ENCODE measurements at regions not wholly inside any gene's neighbourhood (a gene's known extent, or its start where the extent isn't known, plus 50 kb on each side); places are given as distances from the start of the nearest gene placed in this dataset.

DNA sequence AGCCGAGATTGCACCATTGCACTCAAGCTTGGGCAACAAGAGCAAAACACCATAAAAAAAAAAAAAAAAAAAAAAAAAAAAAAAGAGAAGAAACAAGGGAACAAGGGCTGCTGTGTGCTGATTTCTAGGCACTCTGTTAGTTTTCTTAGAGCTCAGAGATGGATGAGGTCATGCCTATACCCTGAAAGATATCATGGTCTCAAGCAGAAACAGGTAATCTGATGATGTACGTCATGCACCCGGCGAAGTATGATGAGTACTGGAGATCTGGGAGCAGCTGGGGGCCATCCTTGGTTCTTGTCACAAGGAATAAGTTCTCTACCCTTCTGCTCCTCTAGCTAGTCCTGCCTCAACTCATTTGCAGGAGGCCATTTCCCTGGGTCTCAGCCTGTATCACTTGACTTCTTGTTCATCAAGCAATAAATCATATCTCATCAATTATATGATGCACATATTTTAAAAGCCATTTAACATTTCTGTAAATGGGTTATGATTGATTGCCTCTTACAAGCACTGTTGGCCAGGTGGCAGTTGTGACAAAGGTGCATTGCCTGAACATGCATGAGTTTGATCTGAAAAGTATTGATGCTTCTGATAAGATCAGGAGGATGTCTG is 517.2 kb downstream of the DHX35 start:
- Histone ChIP-seq H3K4me3 (no peak overlapping the region), H3K27ac (no peak overlapping the region), H3K27me3 (no peaks in the 10 kb centered on the region), H3K9me3 (no peaks in the 10 kb centered on the region), H3K4me1 (no peaks in the 10 kb centered on the region), H3K36me3 (no peaks in the 10 kb centered on the region)
- 88% methylated on average over 3 of the region's 4 CpGs; no CpG with 5 or more reads in 1 of the 2 donors for WGBS, 2 donors (ENCODE audit: low coverage in 1 of 2)
- ATAC-seq = no peak
- TF ChIP-seq POLR2AphosphoS5 (IDR thresholded peaks at IDR 0.05) (no peak), EP300 (IDR thresholded peaks at IDR 0.05) (no peak), POLR2A (IDR thresholded peaks at IDR 0.05) (no peak)
- TF ChIP-seq, protein P1, sequence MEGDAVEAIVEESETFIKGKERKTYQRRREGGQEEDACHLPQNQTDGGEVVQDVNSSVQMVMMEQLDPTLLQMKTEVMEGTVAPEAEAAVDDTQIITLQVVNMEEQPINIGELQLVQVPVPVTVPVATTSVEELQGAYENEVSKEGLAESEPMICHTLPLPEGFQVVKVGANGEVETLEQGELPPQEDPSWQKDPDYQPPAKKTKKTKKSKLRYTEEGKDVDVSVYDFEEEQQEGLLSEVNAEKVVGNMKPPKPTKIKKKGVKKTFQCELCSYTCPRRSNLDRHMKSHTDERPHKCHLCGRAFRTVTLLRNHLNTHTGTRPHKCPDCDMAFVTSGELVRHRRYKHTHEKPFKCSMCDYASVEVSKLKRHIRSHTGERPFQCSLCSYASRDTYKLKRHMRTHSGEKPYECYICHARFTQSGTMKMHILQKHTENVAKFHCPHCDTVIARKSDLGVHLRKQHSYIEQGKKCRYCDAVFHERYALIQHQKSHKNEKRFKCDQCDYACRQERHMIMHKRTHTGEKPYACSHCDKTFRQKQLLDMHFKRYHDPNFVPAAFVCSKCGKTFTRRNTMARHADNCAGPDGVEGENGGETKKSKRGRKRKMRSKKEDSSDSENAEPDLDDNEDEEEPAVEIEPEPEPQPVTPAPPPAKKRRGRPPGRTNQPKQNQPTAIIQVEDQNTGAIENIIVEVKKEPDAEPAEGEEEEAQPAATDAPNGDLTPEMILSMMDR (IDR thresholded peaks at IDR 0.05) = no peak

DNA sequence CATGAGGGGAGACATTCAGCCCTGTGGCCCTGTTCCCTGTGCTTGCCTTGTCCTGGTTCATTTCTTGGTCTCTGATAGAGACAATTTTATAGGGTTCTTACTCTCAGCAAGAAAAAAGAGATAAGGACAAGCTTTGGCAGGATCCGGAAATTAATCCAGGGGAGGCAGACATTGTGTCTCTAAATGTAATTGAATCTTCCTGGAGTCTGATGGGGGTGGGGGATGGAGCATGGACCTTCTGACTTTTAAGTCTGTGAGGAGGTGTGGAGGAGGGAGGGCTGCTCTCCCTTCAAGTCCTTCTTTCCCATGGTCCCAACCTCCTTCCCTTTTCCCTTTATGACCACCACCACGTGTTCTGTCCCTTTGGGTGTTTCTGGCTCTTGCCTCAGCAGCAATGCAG is 512.7 kb downstream of the DHX35 start:
- WGBS, 2 donors (ENCODE audit: low coverage in 1 of 2) = 50 to 100% methylated on average over 2 of the region's 2 CpGs
- no peak overlapping the region for H3K27ac ChIP-seq
- H3K9me3 ChIP-seq = no peaks in the 10 kb centered on the region
- no peaks in the 10 kb centered on the region for H3K36me3 ChIP-seq
- H3K27me3 ChIP-seq = no peaks in the 10 kb centered on the region
- no peaks in the 10 kb centered on the region for H3K4me1 ChIP-seq
- no peak for TF ChIP-seq POLR2A (IDR thresholded peaks at IDR 0.05)
- no peak for ATAC-seq
- no peak overlapping the region for H3K4me3 ChIP-seq

DNA sequence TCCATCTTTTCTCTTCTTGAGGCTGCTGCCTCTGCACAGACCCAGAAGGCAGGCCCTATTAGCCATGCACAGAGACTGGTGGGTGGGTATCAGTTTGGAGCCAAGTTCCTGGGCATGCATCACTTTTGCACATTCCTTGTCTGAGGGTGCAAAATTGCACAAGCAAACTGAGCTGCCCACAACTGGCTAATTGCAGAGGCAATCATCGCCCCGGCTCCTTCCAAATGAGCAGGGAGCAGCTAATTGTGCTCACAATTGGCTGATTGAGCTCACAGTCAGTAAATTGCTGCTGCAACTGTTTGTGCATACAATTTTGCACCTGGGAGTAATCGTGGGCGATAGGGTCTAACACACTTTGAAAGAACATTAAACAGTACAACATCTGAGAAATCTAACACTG is 511.4 kb downstream of the DHX35 start:
- Histone ChIP-seq H3K4me3 (no peak overlapping the region), H3K4me1 (no peaks in the 10 kb centered on the region), H3K27me3 (no peaks in the 10 kb centered on the region), H3K9me3 (no peaks in the 10 kb centered on the region), H3K27ac (no peak overlapping the region), H3K36me3 (no peaks in the 10 kb centered on the region)
- TF ChIP-seq, protein P1 (IDR thresholded peaks at IDR 0.05) = no peak
- no peak for TF ChIP-seq POLR2AphosphoS5 (IDR thresholded peaks at IDR 0.05)
- TF ChIP-seq EP300 (IDR thresholded peaks at IDR 0.05) = no peak
- TF ChIP-seq POLR2A (IDR thresholded peaks at IDR 0.05) = no peak
- WGBS, 2 donors (ENCODE audit: low coverage in 1 of 2) = 80% methylated on average over 1 of the region's 4 CpGs; no CpG with 5 or more reads in 1 of the 2 donors
- ATAC-seq = no peak

DNA sequence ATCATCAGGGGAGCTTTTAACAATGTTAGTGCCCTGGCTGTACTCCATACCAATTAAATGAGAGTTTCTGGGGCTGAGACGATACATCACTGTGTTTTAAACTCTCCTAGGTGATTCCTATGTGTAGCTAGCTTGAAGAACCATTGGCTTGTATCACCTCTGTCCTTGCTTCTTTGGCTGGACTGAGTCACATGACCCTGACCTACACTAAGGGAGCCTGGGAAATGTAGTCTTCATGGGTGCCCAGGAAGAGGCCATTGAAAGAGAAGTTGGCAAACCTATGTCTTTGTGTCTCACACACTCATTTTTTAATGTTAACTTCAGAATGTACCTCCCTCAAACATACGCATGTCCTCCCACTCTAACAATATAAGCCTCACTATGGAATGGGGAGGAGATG is 506.6 kb downstream of the DHX35 start:
- H3K27me3 ChIP-seq = no peaks in the 10 kb centered on the region
- WGBS, 2 donors (ENCODE audit: low coverage in 1 of 2) = 90 to 100% methylated on average over 1 to 2 of the region's 2 CpGs
- no peak overlapping the region for H3K27ac ChIP-seq
- no peak for TF ChIP-seq POLR2AphosphoS5 (IDR thresholded peaks at IDR 0.05)
- TF ChIP-seq POLR2A (IDR thresholded peaks at IDR 0.05) = no peak
- TF ChIP-seq EP300 (IDR thresholded peaks at IDR 0.05) = no peak
- TF ChIP-seq, protein P1 (IDR thresholded peaks at IDR 0.05) = no peak
- no peak for ATAC-seq
- no peak overlapping the region for H3K4me3 ChIP-seq
- H3K4me1 ChIP-seq = no peaks in the 10 kb centered on the region
- no peaks in the 10 kb centered on the region for H3K36me3 ChIP-seq
- H3K9me3 ChIP-seq = no peaks in the 10 kb centered on the region

DNA sequence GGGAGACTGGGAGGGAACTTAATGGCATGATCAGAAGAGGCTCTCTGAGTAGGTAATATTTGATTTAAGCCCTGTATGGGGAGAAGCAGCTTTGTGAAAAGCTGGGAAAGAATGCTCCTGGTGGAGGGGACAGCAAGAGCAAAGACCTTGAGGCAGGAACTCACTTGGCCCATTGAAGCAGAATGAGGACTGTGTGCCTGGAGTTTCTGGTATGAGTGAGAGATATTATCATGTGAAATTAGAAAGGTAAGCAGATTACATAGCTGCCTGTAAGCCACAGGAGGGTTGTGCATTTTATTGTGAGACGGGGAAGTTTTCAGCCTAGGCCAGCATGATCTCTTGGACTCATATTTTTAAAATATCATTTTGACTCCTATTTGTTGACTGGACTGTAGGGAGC is 502.1 kb downstream of the DHX35 start:
- Histone ChIP-seq H3K4me1 (no peaks in the 10 kb centered on the region), H3K4me3 (no peak overlapping the region), H3K27ac (no peak overlapping the region), H3K36me3 (no peaks in the 10 kb centered on the region), H3K9me3 (no peaks in the 10 kb centered on the region), H3K27me3 (no peaks in the 10 kb centered on the region)
- no peak for TF ChIP-seq POLR2A (IDR thresholded peaks at IDR 0.05)
- TF ChIP-seq EP300 (IDR thresholded peaks at IDR 0.05) = no peak
- no peak for TF ChIP-seq POLR2AphosphoS5 (IDR thresholded peaks at IDR 0.05)
- TF ChIP-seq, protein P1 (IDR thresholded peaks at IDR 0.05) = no peak
- no peak for ATAC-seq
- WGBS, 2 donors (ENCODE audit: low coverage in 1 of 2) = 80 to 93% methylated on average over 1 of the region's 1 CpG
